ENCODE measurements at regions not wholly inside any gene's neighbourhood (a gene's known extent, or its start where the extent isn't known, plus 50 kb on each side); places are given as distances from the start of the nearest gene placed in this dataset.

GRCh38 chr4:42736527-42737195 is 79.8 kb upstream of the ATP8A1 start:
- no peak for DNase-seq

DNA sequence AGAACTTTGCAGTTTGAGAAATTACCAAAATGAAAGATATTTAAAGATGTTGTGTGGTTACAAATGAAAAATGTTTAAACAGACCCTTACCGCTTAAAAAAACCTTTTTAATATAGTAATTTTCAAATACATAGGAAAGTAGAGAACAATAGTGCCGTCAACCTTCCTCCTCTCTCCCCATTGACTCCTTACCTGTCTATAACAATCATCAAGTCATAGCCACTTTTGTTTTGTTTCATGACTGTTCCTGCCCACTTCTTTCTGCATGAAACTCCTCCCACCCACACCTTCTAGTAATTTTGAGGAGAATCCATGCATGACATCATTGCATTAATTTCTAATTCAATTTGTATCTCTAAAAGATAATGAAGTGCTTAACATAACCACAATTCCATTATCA is 76.5 kb upstream of the ATP8A1 start:
- DNase-seq, result no peak

GRCh38 chr4:42732776-42733175 is 75.9 kb upstream of the ATP8A1 start:
- no peak for DNase-seq

DNA sequence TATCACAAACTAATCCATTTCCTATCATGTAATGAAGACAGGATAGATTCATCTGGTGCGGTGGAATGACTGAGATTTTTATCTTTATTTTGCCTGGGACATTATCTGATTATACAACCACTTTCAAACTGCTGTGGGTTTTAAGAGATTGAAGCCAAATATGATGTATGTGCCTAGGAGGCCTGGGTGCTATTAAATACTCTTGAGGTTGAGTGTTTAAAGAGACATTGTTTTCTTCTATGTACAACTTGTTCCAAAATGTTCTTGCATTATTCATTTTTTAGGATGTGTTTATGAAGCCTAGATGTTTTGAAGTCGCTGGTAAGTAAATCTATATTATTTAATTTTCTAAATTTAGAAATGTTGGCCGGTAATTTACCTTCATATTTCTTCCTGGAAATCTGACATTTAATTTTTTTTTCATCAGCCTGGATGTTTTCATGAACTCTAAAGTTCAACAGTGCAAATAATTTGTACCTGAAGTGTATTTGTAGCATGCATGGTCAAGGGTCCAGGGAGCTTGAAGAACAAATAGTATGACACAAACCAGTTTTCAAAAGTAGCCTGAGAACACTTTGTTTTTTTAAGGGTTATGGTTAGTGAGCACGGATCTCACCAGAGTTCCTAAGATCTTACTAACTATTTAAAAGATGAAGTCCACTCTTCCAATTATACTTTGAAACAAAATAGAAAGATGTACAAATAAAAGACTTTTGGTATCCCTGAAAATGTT is 72.8 kb upstream of the ATP8A1 start:
- DNase-seq, result no peak

DNA sequence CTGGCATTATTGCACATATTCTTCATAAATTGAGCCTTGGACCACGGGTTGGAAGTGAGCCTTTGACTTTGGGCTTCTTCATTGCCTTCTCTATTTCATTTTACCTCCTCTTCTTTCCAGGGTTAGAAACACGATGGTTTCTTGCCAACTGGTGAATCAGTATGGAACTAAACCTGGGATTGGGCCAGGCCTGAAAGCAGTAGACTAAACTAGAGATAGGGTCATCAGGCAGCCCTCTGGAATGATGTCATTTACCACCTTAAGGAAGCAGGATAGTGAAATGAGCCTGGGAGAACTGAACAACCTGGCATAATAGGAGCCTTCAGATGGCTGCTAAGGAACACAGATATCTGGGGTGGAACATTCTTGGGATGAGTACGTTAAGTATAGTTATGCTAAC is 67.5 kb upstream of the ATP8A1 start:
- DNase-seq, result no peak

- no peak for DNase-seq
Measured at GRCh38 chr4:42720533-42720932, 63.6 kb upstream of the ATP8A1 start.

- no peak for DNase-seq
Measured at GRCh38 chr4:42719257-42719656, 62.4 kb upstream of the ATP8A1 start.

- DNase-seq, result no peak
Measured at GRCh38 chr4:42718336-42718735, 61.4 kb upstream of the ATP8A1 start.

GRCh38 chr4:42716996-42717395 is 60.1 kb upstream of the ATP8A1 start:
- DNase-seq, result no peak

DNA sequence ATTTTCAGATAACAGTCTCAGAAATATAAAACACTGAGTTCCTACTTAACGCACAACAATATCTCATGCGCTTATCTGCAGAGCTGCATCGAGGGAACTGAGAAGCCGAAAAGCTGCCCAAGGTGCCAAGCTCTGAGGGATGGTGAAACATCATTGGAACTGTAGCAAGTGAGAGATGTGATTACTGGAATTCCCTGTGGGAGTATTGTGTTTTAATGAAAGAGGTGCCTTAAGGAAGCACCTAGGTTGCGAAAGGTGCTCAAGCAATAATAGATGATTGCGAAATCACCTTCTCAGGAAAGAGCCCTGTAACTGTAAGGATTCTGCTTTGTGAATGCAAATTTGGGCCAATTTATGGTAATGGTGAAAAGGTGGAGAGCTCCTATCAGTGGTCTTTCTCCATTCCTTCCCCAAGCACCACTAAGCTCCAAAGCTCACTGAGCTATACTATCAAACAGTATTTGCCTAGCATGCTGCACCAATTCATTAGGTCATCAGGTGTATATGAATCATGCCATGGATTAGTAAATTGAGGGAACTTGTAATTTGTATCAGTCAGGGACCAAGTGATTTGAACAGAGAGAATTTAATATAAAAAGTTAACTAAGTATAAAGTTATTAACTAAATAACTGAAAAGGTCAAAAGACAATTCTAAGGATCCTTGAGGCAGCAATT is 59.0 kb upstream of the ATP8A1 start:
- no peak for DNase-seq

- no peak for DNase-seq
Measured at GRCh38 chr4:42713391-42713790, 56.5 kb upstream of the ATP8A1 start.

- no peak for DNase-seq
Measured at GRCh38 chr4:42712854-42713253, 55.9 kb upstream of the ATP8A1 start.

- DNase-seq, result no peak
Measured at GRCh38 chr4:42711496-42711895, 54.6 kb upstream of the ATP8A1 start.

- no peak for DNase-seq
Measured at GRCh38 chr4:42710761-42711160, 53.9 kb upstream of the ATP8A1 start.

- DNase-seq, result no peak
Measured at GRCh38 chr4:42710329-42710728, 53.4 kb upstream of the ATP8A1 start.

GRCh38 chr4:42709392-42710065 is 52.6 kb upstream of the ATP8A1 start:
- DNase-seq, result no peak

GRCh38 chr4:42708625-42709024 is 51.7 kb upstream of the ATP8A1 start:
- DNase-seq, result no peak

Measured in stimulated activated CD4-positive, alpha-beta T cell treated with anti-CD3 and anti-CD28 coated beads, Interleukin-2, amount 100 ng/mL, for 24 hours (primary cell).